ENCODE measurements at regions not wholly inside any gene's neighbourhood (a gene's known extent, or its start where the extent isn't known, plus 50 kb on each side); places are given as distances from the start of the nearest gene placed in this dataset.

GRCh38 chr1:42034426-42034825 lies 115.7 kb upstream of the HIVEP3 start:
- no peak for DNase-seq (ENCODE audit: low read depth)

- DNase-seq (ENCODE audit: low read depth): no peak
Measured at GRCh38 chr1:42033629-42034028, 114.9 kb upstream of the HIVEP3 start.

- DNase-seq (ENCODE audit: low read depth): no peak
Measured at GRCh38 chr1:42017730-42018129, 99.0 kb upstream of the HIVEP3 start.

- DNase-seq (ENCODE audit: low read depth): no peak
Measured at GRCh38 chr1:42017259-42017658, 98.5 kb upstream of the HIVEP3 start.

- no peak for DNase-seq (ENCODE audit: low read depth)
Measured at GRCh38 chr1:42014823-42015222, 96.1 kb upstream of the HIVEP3 start.

- no peak for DNase-seq (ENCODE audit: low read depth)
Measured at GRCh38 chr1:42013881-42014470, 95.3 kb upstream of the HIVEP3 start.

GRCh38 chr1:42012852-42013251 lies 94.1 kb upstream of the HIVEP3 start:
- DNase-seq (ENCODE audit: low read depth): no peak

- no peak for DNase-seq (ENCODE audit: low read depth)
Measured at GRCh38 chr1:42010381-42010780, 91.7 kb upstream of the HIVEP3 start.

- no peak for DNase-seq (ENCODE audit: low read depth)
Measured at GRCh38 chr1:42008264-42008663, 89.5 kb upstream of the HIVEP3 start.

- no peak for DNase-seq (ENCODE audit: low read depth)
Measured at GRCh38 chr1:42006836-42007235, 88.1 kb upstream of the HIVEP3 start.

GRCh38 chr1:42006093-42006492 lies 87.4 kb upstream of the HIVEP3 start:
- DNase-seq (ENCODE audit: low read depth): no peak

- no peak for DNase-seq (ENCODE audit: low read depth)
Measured at GRCh38 chr1:42005530-42005929, 86.8 kb upstream of the HIVEP3 start.

GRCh38 chr1:42004860-42005259 lies 86.1 kb upstream of the HIVEP3 start:
- DNase-seq (ENCODE audit: low read depth): no peak

- no peak for DNase-seq (ENCODE audit: low read depth)
Measured at GRCh38 chr1:42004322-42004721, 85.6 kb upstream of the HIVEP3 start.

GRCh38 chr1:42003433-42003832 lies 84.7 kb upstream of the HIVEP3 start:
- no peak for DNase-seq (ENCODE audit: low read depth)

GRCh38 chr1:42002220-42002619 lies 83.5 kb upstream of the HIVEP3 start:
- DNase-seq (ENCODE audit: low read depth): no peak

GRCh38 chr1:42000766-42001165 lies 82.0 kb upstream of the HIVEP3 start:
- DNase-seq (ENCODE audit: low read depth): no peak

GRCh38 chr1:41999884-42000283 lies 81.2 kb upstream of the HIVEP3 start:
- DNase-seq (ENCODE audit: low read depth): no peak

GRCh38 chr1:41998250-41998649 lies 79.5 kb upstream of the HIVEP3 start:
- DNase-seq (ENCODE audit: low read depth): no peak

GRCh38 chr1:41997153-41997552 lies 78.4 kb upstream of the HIVEP3 start:
- DNase-seq (ENCODE audit: low read depth): no peak

- DNase-seq (ENCODE audit: low read depth): no peak
Measured at GRCh38 chr1:41995441-41996130, 76.9 kb upstream of the HIVEP3 start.

GRCh38 chr1:41994195-41994894 lies 75.6 kb upstream of the HIVEP3 start:
- DNase-seq (ENCODE audit: low read depth): no peak

- DNase-seq (ENCODE audit: low read depth): no peak
Measured at GRCh38 chr1:41983451-41983850, 64.7 kb upstream of the HIVEP3 start.

GRCh38 chr1:41981796-41982195 lies 63.1 kb upstream of the HIVEP3 start:
- no peak for DNase-seq (ENCODE audit: low read depth)

Measured in stimulated activated CD8-positive, alpha-beta memory T cell treated with anti-CD3 and anti-CD28 coated beads, Interleukin-4, amount 100 ng/mL, for 24 hours (primary cell).